Keratinocyte (primary cell): ENCODE measurements at regions not wholly inside any gene's neighbourhood (a gene's known extent, or its start where the extent isn't known, plus 50 kb on each side); places are given as distances from the start of the nearest gene placed in this dataset.

Experiments
- CTCF ChIP-seq, 3 experiments: IDR thresholded peaks in 1 of 3; conservative IDR thresholded peaks in 1 of 3; optimal IDR thresholded peaks in 1 of 3; 2 replicates in 2 of 3; 3 replicates in 1 of 3; pipeline versions ENCODE3 to v1.5.1; 2011; ENCODE audit warnings: low read length in 3 of 3, mild to moderate bottlenecking in 3 of 3, moderate library complexity in 2 of 3, control low read depth in 1 of 3, inconsistent platforms in 1 of 3; ENCODE audit not compliant: insufficient read depth in 2 of 3; ENCODE audit errors: extremely low read depth in 1 of 3
- EZH2 ChIP-seq: IDR thresholded peaks from one replicate; pipeline ENCODE4 v1.6.1; 2012; ENCODE audit warnings: inconsistent platforms, mild to moderate bottlenecking, low read length, moderate library complexity

- TF ChIP-seq CTCF (optimal IDR thresholded peaks at IDR 0.05 in 1 of 3, IDR thresholded peaks at IDR 0.05 in 1 of 3, conservative IDR thresholded peaks at IDR 0.05 in 1 of 3; ENCODE audit: extremely low read depth in 1 of 3, insufficient read depth in 2 of 3, low read length in 3 of 3) (peak in 1 of 3 experiments; percentile 20), EZH2 (no peak)
Observed at GRCh38 chr11:82229341-82229740, 504.3 kb downstream of the FAM181B start.
